Astrocyte of the cerebellum (primary cell): ENCODE measurements at regions not wholly inside any gene's neighbourhood (a gene's known extent, or its start where the extent isn't known, plus 50 kb on each side); places are given as distances from the start of the nearest gene placed in this dataset.

Experiments used
- DNase-seq: peaks from one replicate; pipeline ENCODE4 v3.0.0-alpha.2; 2011; ENCODE audit warnings: low read depth
- H3K4me3 ChIP-seq: 2 replicates; pipeline ENCODE4 v1.5.1; 2011; ENCODE audit warnings: mild to moderate bottlenecking, low read depth, low read length, moderate library complexity
- CTCF ChIP-seq: IDR thresholded peaks from 2 replicates; pipeline ENCODE4 v1.5.1; 2012; ENCODE audit warnings: low read length, low read depth, moderate library complexity, mild to moderate bottlenecking; ENCODE audit errors: missing control alignments
- in situ Hi-C: cut with HindIII; loops from 2 replicates; pipeline ENCODE4 v1.10.0; 2017; ENCODE audit warnings: low sequenced_read_pairs

GRCh38 chr2:129325151-129325550 is 654.3 kb upstream of the RAB6C start:
- in situ Hi-C loops: no loop called here
- H3K4me3 ChIP-seq: no peak overlapping the region
- no peak for TF ChIP-seq CTCF
- DNase-seq: no peak

GRCh38 chr2:129329574-129329973 is 649.9 kb upstream of the RAB6C start:
- DNase-seq: peak; percentile 1
- H3K4me3 ChIP-seq: no peak overlapping the region
- in situ Hi-C loops: no loop called here
- TF ChIP-seq CTCF: no peak

- no peak for DNase-seq
- in situ Hi-C loops: no loop called here
- no peak overlapping the region for H3K4me3 ChIP-seq
- no peak for TF ChIP-seq CTCF
Measured at GRCh38 chr2:129330504-129330903, 649.0 kb upstream of the RAB6C start.

- H3K4me3 ChIP-seq: no peak overlapping the region
- TF ChIP-seq CTCF: no peak
- DNase-seq: no peak
- in situ Hi-C loops: no loop called here
Measured at GRCh38 chr2:129331638-129332037, 647.8 kb upstream of the RAB6C start.

GRCh38 chr2:129334128-129334527 is 645.3 kb upstream of the RAB6C start:
- no peak for TF ChIP-seq CTCF
- no peak overlapping the region for H3K4me3 ChIP-seq
- in situ Hi-C loops: no loop called here
- DNase-seq: no peak

GRCh38 chr2:129334696-129335410 is 644.6 kb upstream of the RAB6C start:
- no peak for TF ChIP-seq CTCF
- no peak for DNase-seq
- in situ Hi-C loops: no loop called here
- no peak overlapping the region for H3K4me3 ChIP-seq
